ELR (cell line): ENCODE measurements at regions not wholly inside any gene's neighbourhood (a gene's known extent, or its start where the extent isn't known, plus 50 kb on each side); places are given as distances from the start of the nearest gene placed in this dataset.

Source experiments
- DNase-seq: peaks from one replicate; pipeline ENCODE4 v3.0.0-alpha.2; 2015; ENCODE audit warnings: low read depth

GRCh38 chr22:49586873-49587272 is 240.8 kb downstream of the BRD1 start:
- no peak for DNase-seq

DNA sequence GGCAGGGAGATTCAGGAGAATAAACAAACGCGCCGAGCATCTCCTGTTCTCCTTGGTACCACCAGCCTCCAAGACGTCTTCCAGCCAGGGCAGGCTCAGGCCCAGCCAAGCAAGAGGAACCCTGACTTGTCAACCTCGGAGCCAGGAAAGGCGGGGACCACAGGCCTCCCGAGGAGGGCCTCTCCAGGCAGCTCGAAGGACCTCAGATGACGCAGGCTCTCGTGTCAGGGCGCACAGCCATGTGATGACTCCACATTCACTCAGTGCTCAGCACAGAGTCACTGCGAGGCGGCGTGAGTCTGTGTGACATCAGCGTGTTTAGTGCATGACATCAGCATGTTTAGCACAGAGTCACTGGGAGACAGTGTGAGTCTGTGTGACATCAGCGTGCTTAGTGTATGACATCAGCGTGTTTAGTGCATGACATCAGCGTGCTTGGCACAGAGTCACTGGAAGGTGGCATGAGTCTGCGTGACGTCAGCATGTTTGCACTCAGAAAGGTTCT is 241.4 kb downstream of the BRD1 start:
- no peak for DNase-seq

GRCh38 chr22:49585461-49586243 is 242.0 kb downstream of the BRD1 start:
- no peak for DNase-seq

GRCh38 chr22:49583886-49584505 is 243.7 kb downstream of the BRD1 start:
- DNase-seq = no peak

- DNase-seq = no peak
Observed at GRCh38 chr22:49583341-49583740, 244.3 kb downstream of the BRD1 start.

GRCh38 chr22:49582678-49583077 is 245.0 kb downstream of the BRD1 start:
- no peak for DNase-seq

DNA sequence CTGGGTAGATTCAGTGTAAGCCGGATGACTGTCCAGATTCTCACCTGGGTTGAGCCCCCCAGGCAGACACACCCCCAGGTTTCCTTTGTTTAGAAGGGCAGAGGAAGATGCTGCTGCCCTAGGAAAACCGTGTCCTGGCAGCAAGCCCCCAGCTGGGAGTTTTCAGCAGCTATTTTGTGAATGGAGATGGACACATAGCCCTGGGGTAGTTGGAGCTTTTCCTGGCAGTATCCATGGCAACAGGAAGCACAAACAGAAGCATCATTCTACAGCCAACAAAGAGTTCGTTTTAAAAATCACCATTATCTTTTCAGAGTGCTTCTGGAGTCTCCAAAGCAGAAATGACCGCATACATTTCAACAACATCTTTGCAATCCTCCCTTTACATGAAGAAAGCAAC is 245.5 kb downstream of the BRD1 start:
- DNase-seq = no peak

- no peak for DNase-seq
Observed at GRCh38 chr22:49580024-49580423, 247.6 kb downstream of the BRD1 start.

GRCh38 chr22:49577168-49578060 is 250.3 kb downstream of the BRD1 start:
- no peak for DNase-seq

DNA sequence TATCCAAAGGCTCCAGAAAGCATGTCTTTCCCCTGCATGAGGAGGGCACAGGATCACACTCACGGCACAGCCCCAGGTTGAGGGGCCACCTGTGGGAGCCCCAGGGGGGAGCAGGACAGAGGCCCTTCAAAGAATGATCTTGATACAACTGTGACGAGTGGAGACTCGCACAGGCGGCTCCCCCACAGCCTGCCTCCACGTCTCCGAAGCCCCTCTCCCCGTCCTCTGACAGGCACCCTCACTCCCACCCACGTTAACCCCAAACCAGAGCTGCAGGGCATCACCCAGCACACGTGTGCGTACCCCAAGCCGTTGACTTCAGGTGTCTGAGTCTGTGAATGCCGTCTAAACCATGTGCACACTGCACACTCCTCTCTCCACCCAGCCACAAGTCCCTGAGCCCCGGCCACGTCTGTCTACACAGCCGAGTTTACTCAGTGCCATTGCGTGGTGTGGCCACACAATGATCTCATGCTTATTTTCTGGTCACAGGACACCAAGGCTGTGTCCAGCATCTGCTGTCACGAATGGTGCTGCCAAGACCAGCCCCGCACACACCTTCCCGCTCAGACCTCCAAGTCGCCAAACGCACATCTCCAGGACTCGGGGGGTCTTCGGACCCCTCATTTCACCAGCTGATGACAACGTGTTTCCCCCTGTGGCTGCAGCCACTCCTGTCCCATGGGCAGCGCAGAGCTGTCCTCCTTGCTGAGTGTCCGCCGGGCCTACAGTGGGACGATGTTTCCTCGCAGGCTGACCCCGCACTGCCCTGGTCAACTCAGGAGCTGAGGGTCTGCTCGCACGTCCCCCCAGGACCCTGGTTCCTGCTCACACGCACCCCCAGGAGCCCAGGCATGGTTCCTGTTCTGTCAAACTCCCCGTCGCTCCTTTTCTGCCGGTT is 251.2 kb downstream of the BRD1 start:
- DNase-seq = no peak

DNA sequence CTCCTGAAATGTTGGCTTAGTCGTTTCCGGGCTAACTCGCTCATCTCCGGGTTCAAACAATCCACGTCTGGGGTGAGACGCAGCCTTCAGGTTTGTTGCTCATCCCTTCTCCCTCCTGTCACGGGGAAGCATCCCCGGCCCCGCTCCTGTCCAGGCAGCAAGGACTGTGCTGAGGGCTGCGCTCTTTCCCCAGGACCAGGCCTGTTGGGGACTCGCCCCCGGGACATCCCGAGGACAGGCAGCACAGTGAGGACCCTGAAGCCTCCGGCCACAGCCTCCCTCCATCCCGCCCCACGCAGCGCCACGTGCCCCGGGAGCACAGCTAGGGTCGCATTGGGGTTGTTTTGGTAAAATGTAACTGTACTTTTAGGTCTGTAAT is 252.0 kb downstream of the BRD1 start:
- no peak for DNase-seq

DNA sequence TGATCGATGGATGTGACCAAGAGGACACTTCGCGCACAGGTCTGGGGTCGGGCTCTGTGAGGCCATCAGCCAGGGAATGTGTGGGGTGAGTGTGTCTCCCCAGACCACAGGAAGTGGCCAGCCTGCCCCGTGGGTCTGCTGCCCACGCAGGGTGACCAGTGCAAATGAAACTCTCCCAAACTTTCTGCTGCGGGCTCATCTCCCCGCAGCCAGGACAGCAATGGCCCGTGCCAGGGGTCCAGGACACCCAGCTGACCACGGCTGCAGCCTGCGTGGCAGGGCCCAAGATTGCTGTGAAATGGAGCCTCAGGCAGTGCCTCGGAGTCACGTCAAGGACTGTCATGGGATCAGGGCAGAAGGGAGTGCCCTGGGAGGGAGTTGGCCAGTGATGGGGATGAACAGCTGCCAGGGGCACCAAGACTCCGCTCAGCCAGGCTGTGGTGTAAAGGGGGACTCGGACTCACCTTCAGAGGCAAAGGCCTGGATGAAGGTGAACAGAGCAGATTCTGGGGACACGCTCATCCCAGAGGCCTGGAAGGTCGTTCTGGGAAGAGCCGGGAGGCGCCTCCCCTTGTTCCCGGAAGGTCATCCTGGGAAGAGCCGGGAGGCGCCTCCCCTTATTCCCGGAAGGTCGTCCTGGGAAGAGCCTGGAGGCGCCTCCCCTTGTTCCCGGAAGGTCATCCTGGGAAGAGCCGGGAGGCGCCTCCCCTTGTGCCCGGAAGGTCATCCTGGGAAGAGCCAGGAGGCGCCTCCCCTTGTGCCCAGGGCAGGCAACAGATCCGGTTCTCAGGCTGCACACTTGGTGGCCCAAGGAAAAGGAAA is 252.6 kb downstream of the BRD1 start:
- no peak for DNase-seq

DNA sequence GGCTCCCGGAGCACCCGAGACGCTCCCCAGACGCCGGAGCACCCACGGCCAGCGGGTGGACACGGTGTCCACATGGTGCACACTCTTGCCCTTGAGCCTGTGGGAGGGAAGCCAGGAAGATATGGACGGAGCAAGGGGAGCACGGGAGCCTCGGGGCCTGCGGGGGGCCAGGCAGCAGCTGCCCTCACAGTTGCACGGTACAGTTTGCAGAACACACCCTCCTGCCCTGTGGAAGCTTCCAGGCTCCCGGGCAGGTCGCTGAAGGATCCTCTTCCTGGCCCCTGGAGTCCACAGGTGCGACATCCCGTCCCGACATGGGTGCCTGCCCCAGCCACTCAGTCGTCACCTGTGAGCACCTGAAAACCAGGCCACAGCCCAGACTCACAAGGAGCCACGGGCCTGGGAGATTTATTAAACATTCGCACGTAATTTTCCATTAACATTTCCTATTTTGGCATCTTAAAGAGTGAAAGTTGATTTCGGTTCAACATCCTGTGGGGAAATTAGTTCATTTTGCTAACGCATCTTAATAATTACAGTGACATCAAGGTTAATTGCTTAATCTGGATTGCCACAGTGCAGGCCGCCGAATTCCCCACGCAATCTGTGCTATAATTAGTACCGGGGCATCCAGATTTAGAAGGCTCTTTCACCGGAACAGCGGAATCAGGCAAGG is 253.3 kb downstream of the BRD1 start:
- no peak for DNase-seq

DNA sequence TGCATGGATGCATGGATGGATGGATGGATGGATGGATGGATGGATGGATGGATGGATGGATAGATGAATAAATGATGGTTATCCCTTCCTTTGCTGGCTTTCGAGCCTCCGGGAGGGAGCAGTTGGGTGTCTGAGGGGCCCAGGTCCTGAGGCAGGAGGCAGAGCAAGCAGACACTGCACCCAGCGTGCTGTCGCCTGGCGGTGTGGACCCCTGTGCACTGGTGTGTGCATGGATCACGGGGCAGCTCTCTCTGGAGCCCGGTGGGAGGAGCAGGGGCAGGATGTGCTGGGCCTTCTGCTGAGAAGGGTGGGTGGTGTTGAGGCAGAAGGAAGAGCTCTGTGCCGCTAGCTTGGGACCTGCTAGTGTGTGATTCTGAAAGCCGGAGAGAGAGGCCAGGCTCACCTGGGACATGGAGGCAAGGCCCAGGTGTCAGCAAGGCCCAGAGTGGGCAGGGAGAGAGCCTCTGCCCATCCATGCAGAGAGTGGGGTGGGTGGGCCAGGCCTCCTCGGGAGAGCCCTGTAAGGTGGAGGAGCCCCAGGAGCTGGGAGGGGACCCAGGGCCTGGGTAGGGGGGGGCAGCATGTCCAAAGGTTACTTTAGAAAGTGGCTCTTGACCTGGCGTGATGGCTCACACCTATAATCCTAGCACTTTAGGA is 254.4 kb downstream of the BRD1 start:
- no peak for DNase-seq

DNA sequence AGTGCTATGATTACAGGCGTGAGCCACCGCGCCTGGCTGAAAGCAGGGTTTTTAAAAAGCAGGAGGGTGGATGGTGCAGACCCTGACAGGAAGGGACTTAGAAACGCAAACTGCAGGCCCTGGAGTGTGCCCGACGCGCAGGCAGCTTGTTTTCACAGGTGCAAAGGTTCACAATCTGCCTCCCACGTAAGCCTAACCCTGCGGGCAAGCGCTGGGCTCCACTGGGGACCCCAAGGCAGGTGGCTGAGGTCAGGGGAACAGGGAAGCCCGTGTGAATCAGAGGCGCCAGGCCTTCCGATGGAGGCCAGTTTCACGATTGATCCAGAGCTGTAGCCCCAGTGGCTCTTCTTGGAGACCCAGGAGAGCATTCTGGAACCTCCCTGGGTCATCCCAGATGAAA is 256.3 kb downstream of the BRD1 start:
- no peak for DNase-seq

GRCh38 chr22:49570032-49570848 is 257.4 kb downstream of the BRD1 start:
- no peak for DNase-seq

DNA sequence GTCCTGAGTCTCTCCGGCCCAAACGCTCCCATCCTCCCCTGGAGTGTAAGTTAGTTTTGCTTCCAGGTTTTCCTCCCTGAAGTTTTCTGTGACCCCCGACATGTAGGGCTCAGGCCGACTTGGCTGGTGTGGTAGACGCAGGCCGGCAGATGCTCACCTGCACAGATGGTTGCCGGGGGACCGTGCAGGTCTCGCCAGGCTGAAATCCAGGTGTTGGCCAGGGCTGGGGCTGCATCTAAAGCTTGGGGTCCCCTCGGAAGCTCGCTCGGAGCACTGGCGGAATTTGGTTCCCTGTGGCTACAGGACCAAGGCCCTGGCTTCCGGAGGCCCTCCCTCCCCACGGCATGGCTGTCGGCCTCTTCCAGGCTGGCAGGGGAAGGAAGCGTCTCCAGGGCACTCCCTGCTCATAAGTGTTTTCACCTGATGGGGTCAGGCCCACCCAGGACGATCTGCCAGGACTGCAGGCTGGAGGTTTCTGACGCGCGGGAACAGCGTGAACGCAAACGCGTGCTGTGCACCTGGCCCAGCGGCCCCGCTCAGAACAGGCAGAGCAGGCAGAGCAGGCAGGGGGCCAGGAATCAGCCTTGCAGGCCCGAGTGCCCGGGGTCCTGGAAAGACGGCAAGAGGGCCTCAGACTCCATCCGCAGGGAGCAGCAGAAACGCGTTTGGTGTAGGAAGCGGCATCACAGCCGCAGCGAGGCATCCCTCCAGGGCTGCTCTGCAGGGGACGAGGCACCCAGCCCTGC is 258.2 kb downstream of the BRD1 start:
- no peak for DNase-seq

DNA sequence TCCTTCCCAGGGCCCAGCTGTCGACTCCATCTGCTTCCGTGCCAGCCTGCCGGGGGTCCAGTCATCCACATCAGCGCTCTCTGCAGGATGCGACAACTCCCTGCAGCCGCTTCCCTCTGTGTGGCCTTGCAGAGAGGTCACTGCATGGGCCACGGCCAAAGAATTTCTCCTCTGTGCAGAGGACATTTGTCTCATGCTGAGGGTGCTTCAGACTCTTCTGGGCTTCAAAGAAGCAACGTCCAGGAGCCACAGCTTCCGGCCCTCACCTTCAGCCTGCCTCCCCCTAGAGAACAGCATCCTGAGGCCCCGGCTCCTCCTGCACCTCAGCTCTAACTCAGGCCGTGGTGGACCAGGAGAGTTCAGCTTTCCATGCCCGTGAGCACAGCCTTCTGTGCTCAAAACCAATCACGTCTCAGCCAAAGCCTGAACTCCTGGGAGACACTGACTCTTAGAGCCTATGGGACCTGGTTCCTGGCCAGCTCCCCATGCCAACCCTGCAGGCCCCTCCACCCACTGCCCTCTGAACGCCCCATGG is 258.9 kb downstream of the BRD1 start:
- DNase-seq = no peak
